HG03432 (cell line): ENCODE measurements at regions not wholly inside any gene's neighbourhood (a gene's known extent, or its start where the extent isn't known, plus 50 kb on each side); places are given as distances from the start of the nearest gene placed in this dataset.

Source experiments
- ATAC-seq: cut with Tn5 transposase; IDR thresholded peaks from one replicate; pipeline ENCODE4 v1.9.1; 2021; ENCODE audit warnings: mild to moderate bottlenecking, moderate library complexity; ENCODE audit not compliant: unreplicated experiment

- no peak for ATAC-seq
These were observed 489.8 kb downstream of the NPIPA7 start for GRCh38 chr16:16868727-16869126.

- ATAC-seq, result no peak
These were observed 490.8 kb downstream of the NPIPA7 start for GRCh38 chr16:16869746-16870145.

DNA sequence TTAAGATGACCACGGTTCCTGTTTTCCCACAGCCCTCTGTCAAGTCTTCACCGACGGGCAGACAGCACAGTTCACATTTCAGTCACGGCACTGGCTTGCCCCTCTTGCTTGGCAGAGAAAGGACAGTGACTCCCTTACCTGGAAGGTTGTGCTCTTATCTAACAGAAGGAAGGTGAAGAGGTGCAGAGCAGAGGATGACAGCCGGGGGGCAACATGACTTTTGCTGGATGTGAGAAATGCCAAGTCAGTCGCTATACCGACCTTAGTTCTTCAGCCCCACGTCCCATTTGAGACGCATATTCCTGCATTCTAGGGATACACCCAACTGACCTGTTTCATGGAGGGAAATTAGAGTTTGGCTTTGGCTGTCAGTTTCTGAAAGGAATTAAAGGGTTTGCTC is 492.3 kb downstream of the NPIPA7 start:
- ATAC-seq, result no peak

DNA sequence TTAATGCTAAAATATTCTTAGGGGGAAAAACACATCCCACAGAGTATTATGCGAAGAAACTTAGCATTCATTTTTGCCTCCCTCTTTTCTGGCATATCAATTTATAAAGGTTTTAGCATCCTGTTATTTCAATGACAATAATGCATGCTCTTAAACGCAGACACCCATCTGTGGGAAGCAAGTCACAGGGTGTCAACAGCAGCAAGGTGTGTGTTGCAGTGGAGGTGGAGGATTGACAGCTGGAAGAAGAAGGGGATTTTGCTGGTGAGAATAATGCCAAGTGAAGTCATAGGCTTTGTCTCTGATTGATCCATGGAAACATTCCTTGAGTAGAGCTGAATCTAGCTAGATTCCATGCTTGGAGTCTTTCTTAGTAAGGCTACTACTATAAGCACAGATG is 498.1 kb downstream of the NPIPA7 start:
- ATAC-seq, result no peak

GRCh38 chr16:16879567-16880251 is 500.8 kb downstream of the NPIPA7 start:
- ATAC-seq, result no peak

GRCh38 chr16:16881814-16882213 is 502.9 kb downstream of the NPIPA7 start:
- no peak for ATAC-seq

- ATAC-seq, result no peak
These were observed 503.8 kb downstream of the NPIPA7 start for GRCh38 chr16:16882766-16883165.

GRCh38 chr16:16884451-16884850 is 505.5 kb downstream of the NPIPA7 start:
- ATAC-seq, result no peak

- no peak for ATAC-seq
These were observed 508.3 kb downstream of the NPIPA7 start for GRCh38 chr16:16887193-16887592.

- no peak for ATAC-seq
These were observed 512.0 kb downstream of the NPIPA7 start for GRCh38 chr16:16890964-16891363.

GRCh38 chr16:16904601-16905000 is 525.7 kb downstream of the NPIPA7 start:
- ATAC-seq, result no peak

- ATAC-seq, result no peak
These were observed 526.9 kb downstream of the NPIPA7 start for GRCh38 chr16:16905850-16906249.

GRCh38 chr16:16907089-16907488 is 528.1 kb downstream of the NPIPA7 start:
- no peak for ATAC-seq

DNA sequence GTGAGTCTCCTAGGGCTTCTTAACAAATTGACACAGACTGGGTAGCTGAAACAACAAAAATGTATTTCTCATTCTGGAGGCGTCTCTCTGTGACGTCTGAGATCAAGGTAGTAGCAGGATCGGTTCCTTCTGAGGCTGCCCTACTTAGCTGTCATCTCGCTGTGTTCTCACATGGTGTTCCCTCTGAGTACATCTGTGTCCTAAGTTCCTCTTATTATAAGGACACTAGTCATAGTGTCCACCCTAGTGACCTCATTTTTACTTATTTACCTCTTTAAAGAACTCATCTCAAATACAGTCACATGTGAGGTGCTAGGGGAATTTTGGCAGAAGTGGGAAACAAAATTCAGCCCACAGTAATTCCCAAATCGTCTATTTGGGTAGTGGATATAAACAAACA is 529.1 kb downstream of the NPIPA7 start:
- no peak for ATAC-seq

- ATAC-seq, result no peak
These were observed 530.2 kb downstream of the NPIPA7 start for GRCh38 chr16:16909126-16909525.

GRCh38 chr16:16910666-16911065 is 531.7 kb downstream of the NPIPA7 start:
- no peak for ATAC-seq

- ATAC-seq, result no peak
These were observed 536.8 kb downstream of the NPIPA7 start for GRCh38 chr16:16915771-16916170.

- no peak for ATAC-seq
These were observed 538.3 kb downstream of the NPIPA7 start for GRCh38 chr16:16917191-16917785.

DNA sequence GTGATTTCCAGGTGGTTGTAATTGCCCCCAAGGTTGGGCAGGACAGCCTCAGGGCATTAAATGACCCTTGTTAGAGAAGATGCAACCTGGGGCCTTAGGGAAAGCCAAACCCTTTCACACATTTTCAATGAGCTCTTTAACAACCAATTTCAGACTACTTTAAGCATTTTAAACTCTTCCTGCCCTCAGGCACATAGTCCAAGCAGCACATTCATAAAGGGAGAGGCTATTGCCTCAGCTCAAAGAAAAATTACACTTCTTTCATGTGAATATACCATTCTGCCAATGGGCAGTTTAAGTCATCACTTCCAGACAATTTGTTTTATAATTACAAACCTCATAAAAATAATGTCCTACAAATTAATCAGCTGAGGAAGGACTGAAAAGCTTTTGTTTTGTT is 544.5 kb downstream of the NPIPA7 start:
- no peak for ATAC-seq

- ATAC-seq, result no peak
These were observed 545.7 kb downstream of the NPIPA7 start for GRCh38 chr16:16924613-16925012.

GRCh38 chr16:16925432-16925831 is 545.3 kb downstream of the XYLT1 start:
- ATAC-seq, result no peak

GRCh38 chr16:16928532-16929109 is 542.1 kb downstream of the XYLT1 start:
- ATAC-seq, result no peak
